Psoas muscle (tissue), 7 donors: ENCODE measurements at regions not wholly inside any gene's neighbourhood (a gene's known extent, or its start where the extent isn't known, plus 50 kb on each side); places are given as distances from the start of the nearest gene placed in this dataset.

Experiments
- ATAC-seq, 4 donors: fragments of 200-7000 bp; cut with Tn5 transposase; one replicate each; pipeline ENCODE4 v1.9.1; 2020; ENCODE audit warnings: moderate library complexity in 3 of 4, mild to moderate bottlenecking in 2 of 4
- DNase-seq, 2 donors: peaks; one replicate each; pipeline ENCODE4 v3.0.0-alpha.2; 2020
- H3K27ac ChIP-seq: fragments of 200-600 bp; one replicate; pipeline ENCODE4 v1.8.0; 2022
- H3K27me3 ChIP-seq, 3 donors: fragments of 200-600 bp in 1 of 3; one replicate each; pipeline versions ENCODE4 v1.6.1 to v1.8.0; 2013 to 2022; ENCODE audit warnings: low read length in 2 of 3, mild to moderate bottlenecking in 2 of 3, moderate library complexity in 1 of 3; ENCODE audit not compliant: insufficient read depth in 3 of 3
- H3K36me3 ChIP-seq, 2 donors: fragments of 200-600 bp in 1 of 2; one replicate each; pipeline versions ENCODE4 v1.6.1 to v1.8.0; 2013 to 2022; ENCODE audit warnings: low read depth in 1 of 2, mild to moderate bottlenecking in 1 of 2, moderate library complexity in 1 of 2; ENCODE audit not compliant: insufficient read depth in 1 of 2
- H3K4me1 ChIP-seq: fragments of 200-600 bp; one replicate; pipeline ENCODE4 v1.8.0; 2022
- H3K4me3 ChIP-seq: fragments of 200-600 bp; one replicate; pipeline ENCODE4 v1.8.0; 2022; ENCODE audit warnings: mild to moderate bottlenecking
- H3K9me3 ChIP-seq: fragments of 200-600 bp; one replicate; pipeline ENCODE4 v1.8.0; 2022
- WGBS, 3 donors: extraction: QIAGEN DNeasy Blood & Tissue Kit; methylation state at CpG; one replicate each; pipeline versions ENCODE4 v1.1.6 to v1.1.7; 2013; 5-methylcytosine and 5-hydroxymethylcytosine counted together
- intact Hi-C, 2 donors: fragments of 100-400 bp; cut with DNase I; formaldehyde crosslinking; loops; one replicate each; pipeline versions ENCODE4 v1.11.0 to v1.14.2; 2022
- TF ChIP-seq, protein P1 (sequence below): fragments of 200-600 bp; IDR thresholded peaks from one replicate; pipeline ENCODE4 v1.8.0; 2022; ENCODE audit warnings: antibody characterized with exemption
- donor health status: healthy with polysubstance abuse.
- donor health status: DM: no; HTN: no; CAD: no; lungs with moderate emphysema.
- donor health status: Bipolar disorder and iron deficiency.
- donor health status: healthy.
- donor health status: DM: yes; HTN: yes; CAD: no.
- donor health status: DM: no; HTN: no; CAD: no.
- donor health status: DM: yes; HTN: yes; CAD: no.

DNA sequence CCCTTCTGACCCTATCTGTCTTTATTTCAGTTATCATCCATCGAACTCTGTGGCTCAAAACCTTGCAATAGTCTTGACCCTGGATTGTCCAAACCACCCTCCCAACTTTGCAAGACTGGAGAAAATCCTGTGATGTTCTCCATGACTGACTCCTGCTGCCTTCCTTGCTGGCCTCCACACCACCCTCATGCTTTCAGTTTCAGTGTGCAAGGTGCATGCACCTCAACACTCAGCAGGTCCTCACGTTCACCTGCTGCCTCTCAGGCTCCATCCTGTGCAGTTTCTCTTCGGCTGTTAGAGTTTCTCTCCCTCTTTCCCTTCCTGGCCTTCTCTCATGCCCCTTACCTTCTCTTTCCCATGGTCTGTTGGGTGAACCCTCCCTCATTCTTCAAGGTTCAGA lies 59.4 kb upstream of the ASIC2 start:
- DNase-seq (no peak), ATAC-seq (no peak)
- TF ChIP-seq, protein P1, sequence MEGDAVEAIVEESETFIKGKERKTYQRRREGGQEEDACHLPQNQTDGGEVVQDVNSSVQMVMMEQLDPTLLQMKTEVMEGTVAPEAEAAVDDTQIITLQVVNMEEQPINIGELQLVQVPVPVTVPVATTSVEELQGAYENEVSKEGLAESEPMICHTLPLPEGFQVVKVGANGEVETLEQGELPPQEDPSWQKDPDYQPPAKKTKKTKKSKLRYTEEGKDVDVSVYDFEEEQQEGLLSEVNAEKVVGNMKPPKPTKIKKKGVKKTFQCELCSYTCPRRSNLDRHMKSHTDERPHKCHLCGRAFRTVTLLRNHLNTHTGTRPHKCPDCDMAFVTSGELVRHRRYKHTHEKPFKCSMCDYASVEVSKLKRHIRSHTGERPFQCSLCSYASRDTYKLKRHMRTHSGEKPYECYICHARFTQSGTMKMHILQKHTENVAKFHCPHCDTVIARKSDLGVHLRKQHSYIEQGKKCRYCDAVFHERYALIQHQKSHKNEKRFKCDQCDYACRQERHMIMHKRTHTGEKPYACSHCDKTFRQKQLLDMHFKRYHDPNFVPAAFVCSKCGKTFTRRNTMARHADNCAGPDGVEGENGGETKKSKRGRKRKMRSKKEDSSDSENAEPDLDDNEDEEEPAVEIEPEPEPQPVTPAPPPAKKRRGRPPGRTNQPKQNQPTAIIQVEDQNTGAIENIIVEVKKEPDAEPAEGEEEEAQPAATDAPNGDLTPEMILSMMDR = no peak
- no peak overlapping the region for H3K4me3 ChIP-seq
- H3K4me1 ChIP-seq = no peaks in the 10 kb centered on the region
- no peaks in the 10 kb centered on the region for H3K36me3 ChIP-seq
- WGBS, 3 donors = 72 to 83% (median 79%) methylated on average over 3 of the region's 3 CpGs
- intact Hi-C loops = no loop called here
- H3K27me3 ChIP-seq = peaks cover 0 to 4% (median 2%) of the 10 kb centered on the region in 3 donors
- no peak overlapping the region for H3K27ac ChIP-seq
- H3K9me3 ChIP-seq = no peaks in the 10 kb centered on the region

DNA sequence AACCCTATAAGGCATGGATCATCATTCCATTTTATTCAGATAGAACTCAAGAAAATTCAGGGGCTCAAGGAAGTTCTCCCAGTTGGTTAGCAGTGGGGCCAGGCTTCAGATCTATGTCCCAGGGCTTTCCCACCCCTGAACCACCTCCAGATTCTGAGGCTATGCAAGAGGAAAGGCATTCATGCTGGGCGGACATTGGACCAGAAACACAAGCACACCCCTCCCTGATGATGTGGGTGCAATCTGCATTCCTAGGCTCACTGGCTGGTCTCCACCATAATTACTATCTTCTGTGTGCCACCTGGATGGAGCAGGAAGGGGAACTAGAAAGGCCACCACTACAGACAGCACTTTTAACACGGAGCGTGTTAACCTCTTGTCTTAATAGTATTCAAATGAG lies 63.2 kb upstream of the ASIC2 start:
- Histone ChIP-seq H3K4me3 (no peak overlapping the region), H3K9me3 (no peaks in the 10 kb centered on the region), H3K4me1 (no peaks in the 10 kb centered on the region), H3K27ac (no peak overlapping the region), H3K36me3 (no peaks in the 10 kb centered on the region), H3K27me3 (peaks cover 0 to 4% (median 0%) of the 10 kb centered on the region in 3 donors)
- TF ChIP-seq, protein P1 = no peak
- DNase-seq (no peak), ATAC-seq (no peak)
- intact Hi-C loops = no loop called here
- WGBS, 3 donors = 64 to 70% (median 70%) methylated on average over 3 of the region's 3 CpGs

DNA sequence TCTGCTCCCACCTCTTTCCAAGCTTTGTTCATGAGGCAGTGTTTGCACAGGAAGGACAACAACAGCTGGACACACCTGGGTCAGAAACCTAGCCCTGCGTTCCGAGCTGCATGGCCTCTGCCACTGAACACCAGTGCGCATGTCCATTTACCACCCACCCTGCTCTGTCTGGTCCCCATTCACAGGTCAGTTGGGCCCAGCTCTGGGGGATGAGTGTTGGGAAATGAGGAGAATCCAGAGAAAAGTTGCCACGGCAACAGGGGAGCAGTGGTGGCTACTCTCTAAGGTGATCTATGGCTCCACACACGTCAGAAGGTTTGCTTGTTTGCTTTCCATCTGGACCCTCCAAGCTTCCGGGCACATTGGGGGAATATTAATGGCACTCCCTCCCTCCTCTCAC lies 70.4 kb upstream of the ASIC2 start:
- no peak overlapping the region for H3K4me3 ChIP-seq
- H3K27ac ChIP-seq = no peak overlapping the region
- DNase-seq (no peak), ATAC-seq (no peak)
- no peaks in the 10 kb centered on the region for H3K4me1 ChIP-seq
- TF ChIP-seq, protein P1 = no peak
- intact Hi-C loops = no loop called here
- peaks cover 0 to 4% (median 3%) of the 10 kb centered on the region in 3 donors for H3K27me3 ChIP-seq
- no peaks in the 10 kb centered on the region for H3K36me3 ChIP-seq
- H3K9me3 ChIP-seq = no peaks in the 10 kb centered on the region
- WGBS, 3 donors = 52 to 62% (median 59%) methylated on average over 6 of the region's 6 CpGs

DNA sequence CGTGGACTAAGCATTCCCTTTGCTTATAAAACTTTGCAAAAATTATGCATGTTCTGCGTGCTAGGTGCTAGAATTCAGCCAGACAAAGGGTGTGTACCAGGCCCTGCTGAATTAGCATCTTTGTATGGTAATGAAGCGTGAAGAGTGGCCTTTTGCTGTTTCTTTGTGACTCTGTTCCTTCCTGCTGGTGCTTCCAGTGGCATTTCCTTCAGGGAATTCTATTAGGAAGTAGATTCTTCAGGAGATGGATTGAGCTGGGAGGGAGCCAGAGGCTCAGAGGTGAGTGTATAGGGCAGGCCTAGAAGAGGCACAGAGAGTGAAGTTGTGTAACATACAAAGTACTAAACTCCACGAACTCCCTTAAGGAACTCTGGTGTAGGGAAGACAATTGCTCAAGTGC lies 73.9 kb upstream of the ASIC2 start:
- WGBS, 3 donors = 50 to 64% (median 50%) methylated on average over 4 of the region's 4 CpGs
- intact Hi-C loops = no loop called here

DNA sequence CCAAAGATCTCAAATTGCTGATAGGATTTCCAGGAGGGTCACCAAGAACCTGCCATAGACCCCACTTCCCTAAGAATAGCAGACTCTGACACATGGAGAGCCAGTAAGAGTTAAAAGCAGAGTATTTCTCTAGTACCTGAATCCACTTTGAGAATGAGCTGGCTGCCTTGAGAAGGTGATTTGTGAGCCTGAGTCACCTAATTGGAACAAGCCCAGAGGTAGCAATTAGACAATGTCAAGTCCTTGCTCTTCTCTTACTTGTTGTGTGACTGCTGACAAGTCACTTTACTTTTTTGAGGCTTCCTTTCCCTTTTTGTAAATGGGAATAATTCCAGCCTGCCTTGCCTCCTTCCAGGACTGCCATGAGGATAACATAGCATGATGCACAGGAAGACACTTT lies 76.1 kb upstream of the ASIC2 start:
- TF ChIP-seq, protein P1 = no peak
- intact Hi-C loops = no loop called here
- Histone ChIP-seq H3K36me3 (no peaks in the 10 kb centered on the region), H3K4me1 (no peaks in the 10 kb centered on the region), H3K27ac (no peak overlapping the region), H3K4me3 (no peak overlapping the region), H3K9me3 (no peaks in the 10 kb centered on the region), H3K27me3 (peaks cover 0 to 6% (median 0%) of the 10 kb centered on the region in 3 donors)
- no peak for DNase-seq
- no peak for ATAC-seq

More for the DNA sequence above, 73.9 kb upstream of the ASIC2 start:
- H3K4me3 ChIP-seq = no peak overlapping the region
- TF ChIP-seq, protein P1 = no peak
- DNase-seq = no peak
- no peaks in the 10 kb centered on the region for H3K36me3 ChIP-seq
- H3K27ac ChIP-seq = no peak overlapping the region
- ATAC-seq = no peak
- no peaks in the 10 kb centered on the region for H3K4me1 ChIP-seq
- no peaks in the 10 kb centered on the region for H3K9me3 ChIP-seq
- peaks cover 0 to 6% (median 0%) of the 10 kb centered on the region in 3 donors for H3K27me3 ChIP-seq
